K562 (cell line): ENCODE measurements at regions not wholly inside any gene's neighbourhood (a gene's known extent, or its start where the extent isn't known, plus 50 kb on each side); places are given as distances from the start of the nearest gene placed in this dataset.

ENCODE experiments used
- ATAC-seq: fragments of 200-7000 bp; cut with Tn5 transposase; 3 replicates; pipeline ENCODE4 v1.9.1; 2020; ENCODE audit warnings: moderate library complexity
- BruUV-seq: library from RNA; stranded (reverse); fragments of 400-500 nt; replicated peaks from 2 replicates; lab custom pipeline; 2021; lab: Mats Ljungman, UMichigan
- CTCF ChIA-PET: fragments of 300-600 bp; formaldehyde crosslinking; extraction: SDS; loops from one replicate; lab custom pipeline; 2021; ENCODE audit warnings: low intra/inter-chr PET ratio; lab: Yijun Ruan, JAX
- POLR2A ChIA-PET: fragments of 300-600, 350-650 bp; sonication (Branson Sonifier 250); formaldehyde crosslinking; extraction: SDS; loops from one replicate; lab custom pipeline; 2021; ENCODE audit warnings: antibody characterized with exemption, inconsistent platforms; lab: Yijun Ruan, JAX
- DNase-seq, 4 experiments: peaks; one replicate each; pipeline versions ENCODE4 v3.0.0 to v3.0.0-alpha.2; 2011 to 2018; ENCODE audit warnings: low spot score in 3 of 4, mixed read lengths in 3 of 4; ENCODE audit errors: extremely low read depth in 1 of 4
- FAIRE-seq: peaks from 2 replicates; lab custom pipeline; 2011; peaks lifted over from hg19 to GRCh38; lab: Jason Lieb, UNC
- H2AFZ ChIP-seq: 2 replicates; pipeline ENCODE4 v1.6.0; 2011; ENCODE audit warnings: low read depth, low read length, control low read depth, inconsistent platforms
- H3K27ac ChIP-seq: fragments of 200-600 bp; 3 replicates; pipeline ENCODE4 v1.8.0; 2011; ENCODE audit warnings: low read depth, mild to moderate bottlenecking, control low read depth, inconsistent platforms, low read length, moderate library complexity, mixed read lengths; ENCODE audit errors: extremely low read depth
- H3K27me3 ChIP-seq, 2 experiments: fragments of 300-600 bp in 1 of 2; 2 replicates in 1 of 2; 3 replicates in 1 of 2; pipeline versions ENCODE4 v1.6.0 to v1.8.0; 2011; ENCODE audit warnings: inconsistent platforms in 2 of 2, low read length in 2 of 2, mild to moderate bottlenecking in 1 of 2, mixed read lengths in 1 of 2, moderate library complexity in 1 of 2; ENCODE audit not compliant: control insufficient read depth in 2 of 2, insufficient read depth in 2 of 2
- H3K36me3 ChIP-seq: fragments of 300-600 bp; 3 replicates; pipeline ENCODE4 v1.8.0; 2011; ENCODE audit warnings: mild to moderate bottlenecking, low read length, inconsistent platforms; ENCODE audit not compliant: control insufficient read depth, insufficient read depth
- H3K4me1 ChIP-seq, 2 experiments: fragments of 200-600 bp in 1 of 2; replicated peaks in 1 of 2; 2 replicates in 1 of 2; 3 replicates in 1 of 2; pipeline versions ENCODE4 v1.5.1 to v1.8.0; 2011; ENCODE audit warnings: inconsistent platforms in 2 of 2, low read length in 2 of 2, mild to moderate bottlenecking in 1 of 2, mixed read lengths in 1 of 2, moderate library complexity in 1 of 2; ENCODE audit not compliant: control insufficient read depth in 2 of 2, insufficient read depth in 2 of 2
- H3K4me2 ChIP-seq: 2 replicates; pipeline ENCODE4 v1.6.1; 2011; ENCODE audit warnings: low read length, control low read depth, inconsistent platforms, mixed read lengths; ENCODE audit not compliant: insufficient read depth
- H3K4me3 ChIP-seq: fragments of 200-600 bp; sonication (generic), shearing (Covaris generic); 2 replicates; pipeline ENCODE4 v1.5.1; 2016; ENCODE audit warnings: control low read depth, inconsistent platforms
- H3K79me2 ChIP-seq: fragments of 200-600 bp; 3 replicates; pipeline ENCODE4 v1.8.0; 2011; ENCODE audit warnings: low read length, inconsistent platforms; ENCODE audit not compliant: control insufficient read depth, insufficient read depth
- H3K9ac ChIP-seq, 2 experiments: 2 replicates each; pipeline versions ENCODE4 v1.6.0 to v1.6.1; 2011; ENCODE audit warnings: low read depth in 2 of 2, low read length in 2 of 2, control low read depth in 1 of 2, inconsistent platforms in 1 of 2, mild to moderate bottlenecking in 1 of 2, mixed read lengths in 1 of 2; ENCODE audit not compliant: insufficient read depth in 1 of 2
- H3K9me1 ChIP-seq: one replicate; pipeline ENCODE4 v1.6.0; 2011; ENCODE audit warnings: inconsistent platforms, mild to moderate bottlenecking, low read length, moderate library complexity; ENCODE audit not compliant: control insufficient read depth, insufficient read depth
- H3K9me3 ChIP-seq: replicated peaks from 2 replicates; pipeline ENCODE4 v1.5.1; 2011; ENCODE audit warnings: low read depth, low read length, inconsistent platforms; ENCODE audit not compliant: control insufficient read depth, insufficient read depth
- H4K20me1 ChIP-seq: replicated peaks from 2 replicates; pipeline ENCODE4 v1.6.1; 2011; ENCODE audit warnings: low read length, inconsistent platforms, mixed read lengths; ENCODE audit not compliant: control insufficient read depth, insufficient read depth
- ARID1B ChIP-seq: fragments of 450-650 bp; IDR thresholded peaks from 2 replicates; pipeline ENCODE4 v1.6.1; 2016; ENCODE audit warnings: antibody characterized with exemption, mild to moderate bottlenecking, inconsistent platforms
- CBFA2T2 ChIP-seq: fragments of 450-650 bp; conservative IDR thresholded peaks from 2 replicates; pipeline ENCODE4 v1.6.1; 2017; ENCODE audit warnings: mild to moderate bottlenecking
- CBFA2T3 ChIP-seq: fragments of 450-650 bp; IDR thresholded peaks from 2 replicates; pipeline ENCODE4 v1.6.1; 2017
- CCAR2 ChIP-seq: fragments of 200-400 bp; formaldehyde crosslinking; IDR thresholded peaks from 2 replicates; pipeline ENCODE4 v1.6.1; 2017; ENCODE audit warnings: mild to moderate bottlenecking, low read depth, low read length
- EP300 ChIP-seq: IDR thresholded peaks from 2 replicates; pipeline ENCODE4 v1.6.1; 2012; ENCODE audit warnings: low read length, improper control_type of control experiment
- HLTF ChIP-seq: fragments of 450-650 bp; IDR thresholded peaks from 2 replicates; pipeline ENCODE4 v1.6.1; 2016
- HNRNPUL1 ChIP-seq: fragments of 200-400 bp; formaldehyde crosslinking; IDR thresholded peaks from 2 replicates; pipeline ENCODE4 v1.6.1; 2017; ENCODE audit warnings: low read length
- KDM1A ChIP-seq, 2 experiments: fragments of 450-650 bp; IDR thresholded peaks; 2 replicates each; pipeline ENCODE4 v1.6.1; 2016; ENCODE audit warnings: mild to moderate bottlenecking in 2 of 2
- NCOR1 ChIP-seq: fragments of 450-650 bp; IDR thresholded peaks from 2 replicates; pipeline ENCODE4 v1.6.1; 2016; ENCODE audit warnings: mild to moderate bottlenecking, moderate library complexity
- NFIC ChIP-seq: fragments of 450-650 bp; IDR thresholded peaks from 2 replicates; pipeline ENCODE4 v1.6.1; 2017; ENCODE audit warnings: mild to moderate bottlenecking, inconsistent platforms
- RAD51 ChIP-seq: fragments of 450-650 bp; IDR thresholded peaks from 2 replicates; pipeline ENCODE4 v1.7.1; 2016; ENCODE audit warnings: low read depth, mild to moderate bottlenecking, borderline replicate concordance
- RCOR1 ChIP-seq, 2 experiments: IDR thresholded peaks; 2 replicates each; pipeline ENCODE4 v1.6.1; 2012; ENCODE audit warnings: low read depth in 2 of 2, low read length in 2 of 2, borderline replicate concordance in 1 of 2, improper control_type of control experiment in 1 of 2
- SAFB ChIP-seq: fragments of 200-400 bp; formaldehyde crosslinking; IDR thresholded peaks from 2 replicates; pipeline ENCODE4 v1.6.1; 2017; ENCODE audit warnings: low read depth, low read length, borderline replicate concordance
- TCF3 ChIP-seq: sonication (generic); formaldehyde crosslinking; IDR thresholded peaks from 2 replicates; pipeline ENCODE4 v1.4.0; 2020; ENCODE audit warnings: mild to moderate bottlenecking, missing genetic modification reagents
- TEAD4 ChIP-seq, 2 experiments: sonication (generic) in 1 of 2; formaldehyde crosslinking in 1 of 2; IDR thresholded peaks; 2 replicates each; pipeline versions ENCODE4 v1.6.1 to v1.8.0; 2012 to 2022; ENCODE audit warnings: borderline replicate concordance in 1 of 2, inconsistent platforms in 1 of 2, low read length in 1 of 2, mild to moderate bottlenecking in 1 of 2, missing genetic modification reagents in 1 of 2
- WGBS: fragments of 100-300 bp; shearing (Covaris generic); methylation state at CpG from one replicate; pipeline ENCODE4 v1.1.6; 2016; ENCODE audit warnings: low coverage, mixed read lengths; ENCODE audit not compliant: insufficient coverage; ENCODE audit errors: missing lambda C conversion rate; 5-methylcytosine and 5-hydroxymethylcytosine counted together
- in situ Hi-C: fragments of 300-500 bp; cut with MboI; formaldehyde crosslinking; loops from 4 replicates; pipeline ENCODE4 v1.15.0; 2018; ENCODE audit warnings: inconsistent platforms, mixed read lengths
- intact Hi-C: fragments of 100-400 bp; cut with micrococcal nuclease; formaldehyde crosslinking; loops from 2 replicates; pipeline ENCODE4 v1.14.2; 2022
- TF ChIP-seq, protein P1 (sequence below), 2 experiments: IDR thresholded peaks in 1 of 2; conservative IDR thresholded peaks in 1 of 2; 2 replicates each; pipeline ENCODE4 v1.6.1; 2016; ENCODE audit warnings: low read depth in 2 of 2, mild to moderate bottlenecking in 1 of 2, missing compliant biosample characterization in 1 of 2, missing genetic modification characterization in 1 of 2, moderate library complexity in 1 of 2
- TF ChIP-seq, protein P2 (sequence below): fragments of 250-450 bp; sonication (Bioruptor Pico); IDR thresholded peaks from 2 replicates; pipeline ENCODE4 v1.5.0; 2021; ENCODE audit warnings: mild to moderate bottlenecking, borderline replicate concordance

DNA sequence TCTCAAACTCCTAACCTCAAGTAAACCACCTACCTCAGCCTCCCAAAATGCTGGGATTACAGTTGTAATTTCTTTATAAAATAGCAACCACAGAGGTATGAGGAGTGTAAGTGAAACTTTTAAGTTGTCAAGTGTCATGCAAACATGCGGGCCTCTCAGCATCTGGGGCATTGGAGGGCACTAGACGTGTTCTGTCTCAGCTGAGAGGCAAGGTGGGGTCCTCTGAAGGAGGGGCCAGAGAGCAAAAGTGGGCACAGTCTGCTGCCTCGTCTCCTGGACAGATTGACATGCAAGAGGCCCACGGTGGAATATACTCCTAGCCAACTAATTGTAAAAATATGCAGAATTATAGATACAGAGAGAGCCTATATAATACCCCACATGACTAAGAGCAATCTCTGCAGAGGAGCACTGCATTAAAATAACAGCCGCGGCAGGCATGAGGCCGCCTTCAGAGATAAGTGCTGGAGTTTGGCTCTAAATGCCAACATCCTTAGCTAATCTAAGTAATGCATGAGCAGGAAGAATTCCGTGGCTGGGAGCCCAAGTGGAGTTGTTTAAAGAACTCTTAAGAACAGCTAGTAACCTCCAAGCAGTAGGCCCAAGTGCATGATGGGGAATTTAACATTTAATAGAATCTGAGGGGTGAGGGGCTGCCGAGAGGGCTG is 87.8 kb upstream of the RNU6-1 start:
- Histone ChIP-seq H3K4me3 (no peak overlapping the region), H4K20me1 (no peaks in the 10 kb centered on the region), H3K9ac (no peak overlapping the region; a peak in 1 of 4 replicates), H3K4me1 (peaks cover 0 to 35% of the 10 kb centered on the region in 2 experiments; a peak in 4 of 5 replicates), H3K27me3 (no peaks in the 10 kb centered on the region), H3K79me2 (no peaks in the 10 kb centered on the region), H2AFZ (no peak overlapping the region), H3K4me2 (no peak overlapping the region), H3K9me1 (no peaks in the 10 kb centered on the region), H3K9me3 (no peaks in the 10 kb centered on the region), H3K27ac (no peak overlapping the region), H3K36me3 (no peaks in the 10 kb centered on the region)
- 0 out of 2 replicates have a peak, but pooled peaks have one; percentile 14 for TF ChIP-seq ARID1B
- TF ChIP-seq, protein P1, sequence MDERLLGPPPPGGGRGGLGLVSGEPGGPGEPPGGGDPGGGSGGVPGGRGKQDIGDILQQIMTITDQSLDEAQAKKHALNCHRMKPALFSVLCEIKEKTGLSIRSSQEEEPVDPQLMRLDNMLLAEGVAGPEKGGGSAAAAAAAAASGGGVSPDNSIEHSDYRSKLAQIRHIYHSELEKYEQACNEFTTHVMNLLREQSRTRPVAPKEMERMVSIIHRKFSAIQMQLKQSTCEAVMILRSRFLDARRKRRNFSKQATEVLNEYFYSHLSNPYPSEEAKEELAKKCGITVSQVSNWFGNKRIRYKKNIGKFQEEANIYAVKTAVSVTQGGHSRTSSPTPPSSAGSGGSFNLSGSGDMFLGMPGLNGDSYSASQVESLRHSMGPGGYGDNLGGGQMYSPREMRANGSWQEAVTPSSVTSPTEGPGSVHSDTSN (CRISPR knock-in tag; IDR thresholded peaks at IDR 0.05; ENCODE audit: low read depth), result no peak
- TF ChIP-seq, protein P1 (tag; conservative IDR thresholded peaks at IDR 0.05; ENCODE audit: low read depth), result no peak
- TF ChIP-seq EP300, result peak; percentile 17; the same call in 1 of the 2 replicates
- TF ChIP-seq SAFB, result no peak
- TF ChIP-seq TCF3, result 0 out of 2 replicates have a peak, but pooled peaks have one; percentile 13
- TF ChIP-seq KDM1A (IDR thresholded peaks at IDR 0.05), result peak; percentile 83 to 87
- no peak for TF ChIP-seq RAD51
- TF ChIP-seq NCOR1, result peak; percentile 40; the same call in 1 of the 2 replicates
- peak; percentile 47; the same call in 1 of the 2 replicates for TF ChIP-seq NFIC
- no peak for TF ChIP-seq CCAR2
- TF ChIP-seq, protein P2, sequence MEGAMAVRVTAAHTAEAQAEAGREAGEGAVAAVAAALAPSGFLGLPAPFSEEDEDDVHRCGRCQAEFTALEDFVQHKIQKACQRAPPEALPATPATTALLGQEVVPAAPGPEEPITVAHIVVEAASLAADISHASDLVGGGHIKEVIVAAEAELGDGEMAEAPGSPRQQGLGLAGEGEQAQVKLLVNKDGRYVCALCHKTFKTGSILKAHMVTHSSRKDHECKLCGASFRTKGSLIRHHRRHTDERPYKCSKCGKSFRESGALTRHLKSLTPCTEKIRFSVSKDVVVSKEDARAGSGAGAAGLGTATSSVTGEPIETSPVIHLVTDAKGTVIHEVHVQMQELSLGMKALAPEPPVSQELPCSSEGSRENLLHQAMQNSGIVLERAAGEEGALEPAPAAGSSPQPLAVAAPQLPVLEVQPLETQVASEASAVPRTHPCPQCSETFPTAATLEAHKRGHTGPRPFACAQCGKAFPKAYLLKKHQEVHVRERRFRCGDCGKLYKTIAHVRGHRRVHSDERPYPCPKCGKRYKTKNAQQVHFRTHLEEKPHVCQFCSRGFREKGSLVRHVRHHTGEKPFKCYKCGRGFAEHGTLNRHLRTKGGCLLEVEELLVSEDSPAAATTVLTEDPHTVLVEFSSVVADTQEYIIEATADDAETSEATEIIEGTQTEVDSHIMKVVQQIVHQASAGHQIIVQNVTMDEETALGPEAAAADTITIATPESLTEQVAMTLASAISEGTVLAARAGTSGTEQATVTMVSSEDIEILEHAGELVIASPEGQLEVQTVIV (CRISPR knock-in tag), result no peak
- TF ChIP-seq TEAD4 (IDR thresholded peaks at IDR 0.05; ENCODE audit: low read length), result peak; percentile 39; the same call in 1 of the 2 replicates
- TF ChIP-seq TEAD4 (CRISPR knock-in tag; IDR thresholded peaks at IDR 0.05; ENCODE audit: borderline replicate concordance), result no peak
- TF ChIP-seq HLTF, result no peak
- TF ChIP-seq RCOR1 (IDR thresholded peaks at IDR 0.05; ENCODE audit: borderline replicate concordance in 1 of 2, low read depth in 2 of 2, low read length in 2 of 2), result peak in 1 of 2 experiments; percentile 37; a peak in 1 of 4 replicates
- TF ChIP-seq HNRNPUL1, result no peak
- TF ChIP-seq CBFA2T3, result peak; percentile 80
- TF ChIP-seq CBFA2T2, result peak; percentile 48
- FAIRE-seq, result no peak
- ChIA-PET POLR2A (no interaction called here), CTCF (no interaction called here)
- ATAC-seq, result no peak
- DNase-seq, result peak in 1 of 4 experiments; percentile 49
- intact Hi-C loops, result no loop called here
- no TSS peak for BruUV-seq
- WGBS, result 18% methylated on average over 8 of the region's 9 CpGs
- in situ Hi-C loops, result no loop called here
